H1 (cell line): ENCODE measurements at regions not wholly inside any gene's neighbourhood (a gene's known extent, or its start where the extent isn't known, plus 50 kb on each side); places are given as distances from the start of the nearest gene placed in this dataset.

ENCODE experiments used
- CTCF ChIA-PET: fragments of 300-600 bp; sonication (Branson Sonifier 250); formaldehyde crosslinking; loops from one replicate; lab custom pipeline; 2021; ENCODE audit not compliant: partially characterized antibody; lab: Charles Lee
- POLR2A ChIA-PET: fragments of 300-600 bp; sonication (Branson Sonifier 250); formaldehyde crosslinking; loops from one replicate; lab custom pipeline; 2021; ENCODE audit warnings: inconsistent platforms; ENCODE audit not compliant: partially characterized antibody; lab: Charles Lee
- DNase-seq, 2 experiments: peaks; one replicate each; pipeline versions ENCODE4 v3.0.0 to v3.0.0-alpha.2; 2010 to 2022; ENCODE audit warnings: low spot score in 2 of 2, low read depth in 1 of 2, mixed read lengths in 1 of 2
- FAIRE-seq: peaks from 2 replicates; lab custom pipeline; 2011; peaks lifted over from hg19 to GRCh38; lab: Jason Lieb, UNC
- H2AFZ ChIP-seq: 2 replicates; pipeline ENCODE4 v1.8.1; 2012; ENCODE audit warnings: low read length, inconsistent platforms
- H2AK5ac ChIP-seq: 2 replicates; pipeline ENCODE4 v1.6.1; 2013; ENCODE audit warnings: low read depth, low read length
- H2BK120ac ChIP-seq: replicated peaks from 2 replicates; pipeline ENCODE3; 2013; ENCODE audit warnings: low read depth, low read length, inconsistent platforms
- H2BK12ac ChIP-seq: 2 replicates; pipeline ENCODE4 v1.6.1; 2013; ENCODE audit warnings: low read depth, low read length
- H2BK15ac ChIP-seq: 2 replicates; pipeline ENCODE4 v1.6.1; 2013; ENCODE audit warnings: low read length
- H2BK20ac ChIP-seq: 2 replicates; pipeline ENCODE4 v1.6.1; 2013; ENCODE audit warnings: low read length
- H2BK5ac ChIP-seq: 2 replicates; pipeline ENCODE4 v1.6.1; 2013; ENCODE audit warnings: low read depth, low read length
- H3K14ac ChIP-seq: 2 replicates; pipeline ENCODE4 v1.6.1; 2013; ENCODE audit warnings: inconsistent platforms; ENCODE audit not compliant: insufficient read length
- H3K18ac ChIP-seq: 2 replicates; pipeline ENCODE4 v1.6.1; 2013; ENCODE audit warnings: low read length; ENCODE audit errors: extremely low read depth
- H3K23ac ChIP-seq: 2 replicates; pipeline ENCODE4 v1.6.1; 2013; ENCODE audit warnings: inconsistent platforms; ENCODE audit not compliant: insufficient read length
- H3K23me2 ChIP-seq: 2 replicates; pipeline ENCODE4 v1.6.1; 2013; ENCODE audit warnings: low read depth, low read length
- H3K27ac ChIP-seq: 2 replicates; pipeline ENCODE4 v1.6.1; 2011; ENCODE audit warnings: low read depth, low read length, inconsistent platforms
- H3K27me3 ChIP-seq, 4 experiments: replicated peaks in 1 of 4; 1 replicate in 1 of 4; 2 replicates in 3 of 4; pipeline versions ENCODE4 v1.6.1 to v1.8.1; 2011 to 2013; ENCODE audit warnings: low read length in 3 of 4, mild to moderate bottlenecking in 3 of 4, inconsistent platforms in 2 of 4, mixed read lengths in 2 of 4, moderate library complexity in 1 of 4; ENCODE audit not compliant: control insufficient read depth in 3 of 4, insufficient read depth in 3 of 4; ENCODE audit errors: extremely low read depth in 1 of 4
- H3K36me3 ChIP-seq, 4 experiments: 2 replicates each; pipeline versions ENCODE4 v1.6.1 to v1.8.1; 2011 to 2013; ENCODE audit warnings: mild to moderate bottlenecking in 4 of 4, low read length in 3 of 4, moderate library complexity in 2 of 4, control low read depth in 1 of 4, inconsistent platforms in 1 of 4; ENCODE audit not compliant: insufficient read depth in 4 of 4, control insufficient read depth in 2 of 4
- H3K4ac ChIP-seq: replicated peaks from 2 replicates; pipeline ENCODE3; 2013; ENCODE audit warnings: low read length, low read depth, mixed read lengths, inconsistent platforms; ENCODE audit not compliant: insufficient read length
- H3K4me1 ChIP-seq, 4 experiments: replicated peaks in 1 of 4; 1 replicate in 1 of 4; 2 replicates in 3 of 4; pipeline versions ENCODE4 v1.6.1 to v1.8.1; 2011 to 2013; ENCODE audit warnings: low read length in 3 of 4, inconsistent platforms in 2 of 4, mixed read lengths in 1 of 4; ENCODE audit not compliant: insufficient read depth in 4 of 4, control insufficient read depth in 3 of 4
- H3K4me2 ChIP-seq, 2 experiments: 2 replicates each; pipeline versions ENCODE4 v1.6.1 to v1.8.1; 2011 to 2013; ENCODE audit warnings: low read depth in 2 of 2, low read length in 2 of 2, control low read depth in 1 of 2, inconsistent platforms in 1 of 2, mild to moderate bottlenecking in 1 of 2; ENCODE audit not compliant: insufficient read depth in 1 of 2
- H3K4me3 ChIP-seq, 4 experiments: fragments of 200-600, 300-600 bp in 1 of 4; sonication (generic), shearing (Covaris generic), sonication (Bioruptor Twin) in 1 of 4; 2 replicates each; pipeline versions ENCODE4 v1.5.1 to v1.8.1; 2011 to 2016; ENCODE audit warnings: low read length in 4 of 4, low read depth in 3 of 4, control low read depth in 2 of 4, inconsistent platforms in 2 of 4, mild to moderate bottlenecking in 2 of 4, mixed read lengths in 1 of 4, moderate library complexity in 1 of 4; ENCODE audit not compliant: insufficient read depth in 2 of 4; ENCODE audit errors: extremely low read depth in 1 of 4
- H3K56ac ChIP-seq: replicated peaks from 2 replicates; pipeline ENCODE3; 2013; ENCODE audit warnings: low read depth, mild to moderate bottlenecking, mixed read lengths, low read length, inconsistent platforms; ENCODE audit not compliant: insufficient read length
- H3K79me1 ChIP-seq: 2 replicates; pipeline ENCODE4 v1.6.1; 2013; ENCODE audit warnings: low read depth, low read length, control low read depth
- H3K79me2 ChIP-seq, 2 experiments: 2 replicates each; pipeline versions ENCODE4 v1.6.1 to v1.8.1; 2012 to 2013; ENCODE audit warnings: low read length in 2 of 2, mild to moderate bottlenecking in 2 of 2, inconsistent platforms in 1 of 2; ENCODE audit not compliant: insufficient read depth in 2 of 2, control insufficient read depth in 1 of 2
- H3K9ac ChIP-seq, 4 experiments: replicated peaks in 1 of 4; 1 replicate in 1 of 4; 2 replicates in 3 of 4; pipeline versions ENCODE4 v1.6.1 to v1.8.1; 2011 to 2013; ENCODE audit warnings: low read depth in 3 of 4, low read length in 3 of 4, control low read depth in 2 of 4, mild to moderate bottlenecking in 2 of 4, moderate library complexity in 2 of 4, inconsistent platforms in 1 of 4; ENCODE audit errors: extremely low read depth in 1 of 4
- H3K9me3 ChIP-seq, 2 experiments: 2 replicates each; pipeline versions ENCODE4 v1.6.1 to v1.8.1; 2012 to 2013; ENCODE audit warnings: mild to moderate bottlenecking in 2 of 2, moderate library complexity in 2 of 2, control low read depth in 1 of 2, inconsistent platforms in 1 of 2, low read depth in 1 of 2, low read length in 1 of 2, mixed read lengths in 1 of 2; ENCODE audit not compliant: insufficient read depth in 2 of 2
- H4K20me1 ChIP-seq, 2 experiments: replicated peaks in 1 of 2; 2 replicates each; pipeline versions ENCODE3 to v1.8.1; 2011 to 2013; ENCODE audit warnings: inconsistent platforms in 2 of 2, low read length in 2 of 2, mild to moderate bottlenecking in 1 of 2; ENCODE audit not compliant: insufficient read depth in 2 of 2, control insufficient read depth in 1 of 2
- H4K5ac ChIP-seq: 2 replicates; pipeline ENCODE4 v1.6.1; 2013; ENCODE audit warnings: low read length, low read depth, mixed read lengths, inconsistent platforms; ENCODE audit not compliant: insufficient read length
- H4K8ac ChIP-seq: 2 replicates; pipeline ENCODE4 v1.8.0; 2013; ENCODE audit warnings: mild to moderate bottlenecking, moderate library complexity, low read length, inconsistent platforms; ENCODE audit not compliant: insufficient read depth; ENCODE audit errors: extremely low read depth
- H4K91ac ChIP-seq: replicated peaks from 2 replicates; pipeline ENCODE3; 2013; ENCODE audit warnings: low read length, mixed read lengths, inconsistent platforms; ENCODE audit not compliant: insufficient read length
- BRCA1 ChIP-seq: IDR thresholded peaks from 2 replicates; pipeline ENCODE4 v1.6.1; 2012; ENCODE audit warnings: low read depth, low read length, improper control_type of control experiment
- CBX8 ChIP-seq: fragments of 300-800, 300-1000 bp; sonication (generic); IDR thresholded peaks from 2 replicates; pipeline ENCODE4 v1.7.1; 2016; ENCODE audit warnings: low read depth, low read length, borderline replicate concordance
- CHD1 ChIP-seq: IDR thresholded peaks from 2 replicates; pipeline ENCODE4 v1.6.1; 2012; ENCODE audit warnings: low read depth, low read length, improper control_type of control experiment
- CHD2 ChIP-seq: IDR thresholded peaks from 2 replicates; pipeline ENCODE4 v1.6.1; 2012; ENCODE audit warnings: low read length, improper control_type of control experiment
- CREB1 ChIP-seq: IDR thresholded peaks from 2 replicates; pipeline ENCODE4 v1.6.1; 2012; ENCODE audit warnings: inconsistent platforms
- GTF2F1 ChIP-seq: IDR thresholded peaks from 2 replicates; pipeline ENCODE4 v1.6.1; 2012; ENCODE audit warnings: low read depth, low read length, improper control_type of control experiment, borderline replicate concordance
- HDAC2 ChIP-seq, 2 experiments: fragments of 300-600 bp in 1 of 2; sonication (generic) in 1 of 2; IDR thresholded peaks; 2 replicates each; pipeline ENCODE4 v1.6.1; 2011 to 2012; ENCODE audit warnings: low read depth in 2 of 2, low read length in 2 of 2, mild to moderate bottlenecking in 2 of 2, moderate library complexity in 2 of 2, borderline replicate concordance in 1 of 2, inconsistent platforms in 1 of 2
- JUND ChIP-seq: IDR thresholded peaks from 2 replicates; pipeline ENCODE4 v1.6.1; 2011; ENCODE audit warnings: mild to moderate bottlenecking, improper control_type of control experiment, low read length
- KDM5A ChIP-seq: fragments of 200-600 bp; IDR thresholded peaks from 2 replicates; pipeline ENCODE4 v1.7.1; 2012; ENCODE audit warnings: mild to moderate bottlenecking, low read length, inconsistent platforms, mixed read lengths
- MAFK ChIP-seq: IDR thresholded peaks from 2 replicates; pipeline ENCODE4 v1.6.1; 2012; ENCODE audit warnings: low read depth, mild to moderate bottlenecking, improper control_type of control experiment, low read length
- POU5F1 ChIP-seq: IDR thresholded peaks from 2 replicates; pipeline ENCODE4 v1.6.1; 2011; ENCODE audit warnings: low read depth, mild to moderate bottlenecking, low read length, moderate library complexity
- SIN3A ChIP-seq, 2 experiments: IDR thresholded peaks in 1 of 2; conservative IDR thresholded peaks in 1 of 2; 2 replicates each; pipeline ENCODE4 v1.6.1; 2011 to 2012; ENCODE audit warnings: low read length in 2 of 2, improper control_type of control experiment in 1 of 2, low read depth in 1 of 2, mild to moderate bottlenecking in 1 of 2
- SIRT6 ChIP-seq: IDR thresholded peaks from one replicate; pipeline ENCODE4 v1.7.1; 2012; ENCODE audit warnings: low read length, inconsistent platforms
- SP1 ChIP-seq: IDR thresholded peaks from 2 replicates; pipeline ENCODE4 v1.6.1; 2011; ENCODE audit warnings: low read depth, low read length
- SP4 ChIP-seq: IDR thresholded peaks from 2 replicates; pipeline ENCODE4 v1.6.1; 2012; ENCODE audit warnings: low read length, inconsistent platforms
- TCF12 ChIP-seq: IDR thresholded peaks from 2 replicates; pipeline ENCODE4 v1.6.1; 2011; ENCODE audit warnings: low read depth, mild to moderate bottlenecking, low read length
- YY1 ChIP-seq: IDR thresholded peaks from 2 replicates; pipeline ENCODE4 v1.6.1; 2011; ENCODE audit warnings: low read depth, mild to moderate bottlenecking, low read length
- WGBS, 2 experiments: shearing (Covaris generic) in 1 of 2; methylation state at CpG; one replicate each; pipeline versions ENCODE4 v1.1.6 to v1.1.7; 2013 to 2015; ENCODE audit warnings: low lambda C conversion rate in 2 of 2, mixed read lengths in 2 of 2, inconsistent platforms in 1 of 2, low coverage in 1 of 2, missing lambda C conversion rate in 1 of 2; ENCODE audit not compliant: insufficient replicate concordance in 2 of 2, insufficient coverage in 1 of 2, insufficient read length in 1 of 2; ENCODE audit errors: extremely low coverage in 1 of 2, missing lambda C conversion rate in 1 of 2; 5-methylcytosine and 5-hydroxymethylcytosine counted together

GRCh38 chr12:19608039-19608438 lies 168.7 kb downstream of the AEBP2 start:
- 90% methylated on average over 1 of the region's 1 CpG; no CpG with 5 or more reads in 1 of the 2 experiments for WGBS, 2 experiments
- no peak overlapping the region for H2AK5ac ChIP-seq
- CTCF ChIA-PET, result no interaction called here
- TF ChIP-seq GTF2F1 (no peak), SP1 (no peak), POU5F1 (no peak), CHD2 (no peak), BRCA1 (no peak), CREB1 (no peak), CHD1 (no peak), SP4 (no peak), MAFK (no peak), JUND (no peak), SIRT6 (no peak), CBX8 (no peak), SIN3A (conservative IDR thresholded peaks at IDR 0.05 in 1 of 2, IDR thresholded peaks at IDR 0.05 in 1 of 2; ENCODE audit: low read depth in 1 of 2, low read length in 2 of 2) (no peak), HDAC2 (IDR thresholded peaks at IDR 0.05; ENCODE audit: borderline replicate concordance in 1 of 2, low read depth in 2 of 2, low read length in 2 of 2) (no peak), TCF12 (no peak), YY1 (no peak), KDM5A (no peak)

More at GRCh38 chr12:19608039-19608438, 168.7 kb downstream of the AEBP2 start:
- Histone ChIP-seq H2BK5ac (no peak overlapping the region), H3K4me2 (no peak overlapping the region), H3K14ac (no peak overlapping the region), H3K4me3 (no peak overlapping the region), H4K20me1 (no peaks in the 10 kb centered on the region), H3K79me1 (no peaks in the 10 kb centered on the region), H4K8ac (no peak overlapping the region), H3K56ac (no peak overlapping the region), H2BK12ac (no peak overlapping the region), H2BK15ac (no peak overlapping the region), H4K5ac (no peak overlapping the region), H3K18ac (no peak overlapping the region), H3K4ac (no peak overlapping the region), H3K23ac (no peak overlapping the region), H3K27ac (no peak overlapping the region), H2AFZ (no peak overlapping the region), H3K27me3 (no peaks in the 10 kb centered on the region), H3K36me3 (no peaks in the 10 kb centered on the region), H4K91ac (no peak overlapping the region), H3K4me1 (no peaks in the 10 kb centered on the region; a peak in 1 of 7 replicates), H3K23me2 (no peaks in the 10 kb centered on the region), H3K79me2 (no peaks in the 10 kb centered on the region), H3K9ac (no peak overlapping the region), H3K9me3 (peaks cover 0 to 7% of the 10 kb centered on the region in 2 experiments; a peak in 2 of 4 replicates), H2BK120ac (no peak overlapping the region), H2BK20ac (no peak overlapping the region)
- POLR2A ChIA-PET, result no interaction called here
- no peak for FAIRE-seq
- no peak for DNase-seq
